Neuronal stem cell (in vitro differentiated cells): ENCODE measurements at regions not wholly inside any gene's neighbourhood (a gene's known extent, or its start where the extent isn't known, plus 50 kb on each side); places are given as distances from the start of the nearest gene placed in this dataset.

Experiments
- DNase-seq: peaks from one replicate; pipeline ENCODE4 v3.0.0-alpha.2; 2013; ENCODE audit warnings: low spot score
- H2AFZ ChIP-seq: one replicate; pipeline ENCODE4 v1.6.1; 2013; ENCODE audit warnings: mild to moderate bottlenecking, low read length, inconsistent platforms
- H2AK5ac ChIP-seq: 2 replicates; pipeline ENCODE4 v1.6.1; 2013; ENCODE audit warnings: low read depth, mild to moderate bottlenecking, inconsistent platforms, low read length, moderate library complexity, mixed read lengths
- H2BK120ac ChIP-seq: 2 replicates; pipeline ENCODE4 v1.6.1; 2013; ENCODE audit warnings: low read depth, mild to moderate bottlenecking, inconsistent platforms, low read length, moderate library complexity, mixed read lengths
- H2BK12ac ChIP-seq: one replicate; pipeline ENCODE4 v1.6.1; 2013; ENCODE audit warnings: low read length, inconsistent platforms
- H2BK15ac ChIP-seq: 2 replicates; pipeline ENCODE4 v1.6.1; 2013; ENCODE audit warnings: mild to moderate bottlenecking, low read length, inconsistent platforms, mixed read lengths
- H2BK5ac ChIP-seq: one replicate; pipeline ENCODE4 v1.6.1; 2013; ENCODE audit warnings: inconsistent platforms, mild to moderate bottlenecking, low read length, moderate library complexity
- H3K14ac ChIP-seq: one replicate; pipeline ENCODE4 v1.6.1; 2013; ENCODE audit warnings: low read length, inconsistent platforms
- H3K18ac ChIP-seq: 2 replicates; pipeline ENCODE4 v1.6.1; 2013; ENCODE audit warnings: low read length, inconsistent platforms
- H3K23ac ChIP-seq: 2 replicates; pipeline ENCODE4 v1.6.1; 2013; ENCODE audit warnings: low read depth, mild to moderate bottlenecking, mixed read lengths, low read length, inconsistent platforms; ENCODE audit not compliant: poor library complexity
- H3K27ac ChIP-seq: replicated peaks from 3 replicates; pipeline ENCODE4 v1.5.1; 2013; ENCODE audit warnings: low read length, inconsistent platforms
- H3K27me3 ChIP-seq, 3 experiments: 2 replicates each; pipeline ENCODE4 v1.6.1; 2013; ENCODE audit warnings: low read length in 3 of 3, mild to moderate bottlenecking in 2 of 3, inconsistent platforms in 1 of 3, low read depth in 1 of 3, mixed read lengths in 1 of 3, moderate library complexity in 1 of 3; ENCODE audit not compliant: control insufficient read depth in 3 of 3, insufficient read depth in 3 of 3
- H3K36me3 ChIP-seq, 2 donors: replicated peaks in 1 of 2; 2 replicates each; pipeline ENCODE4 v1.6.1; 2013; ENCODE audit warnings: low read length in 2 of 2; ENCODE audit not compliant: control insufficient read depth in 2 of 2, insufficient read depth in 2 of 2
- H3K4ac ChIP-seq: 2 replicates; pipeline ENCODE4 v1.6.1; 2013; ENCODE audit warnings: inconsistent platforms, mild to moderate bottlenecking, low read length, moderate library complexity
- H3K4me1 ChIP-seq, 2 donors: 1 replicate in 1 of 2; 2 replicates in 1 of 2; pipeline ENCODE4 v1.6.1; 2013; ENCODE audit warnings: low read length in 2 of 2, low read depth in 1 of 2; ENCODE audit not compliant: control insufficient read depth in 2 of 2, insufficient read depth in 1 of 2
- H3K4me2 ChIP-seq: one replicate; pipeline ENCODE4 v1.6.1; 2013; ENCODE audit warnings: mild to moderate bottlenecking, low read length, inconsistent platforms; ENCODE audit not compliant: insufficient read depth, poor library complexity, severe bottlenecking
- H3K4me3 ChIP-seq, 2 donors: 2 replicates each; pipeline ENCODE4 v1.5.1; 2013; ENCODE audit warnings: low read length in 2 of 2, mild to moderate bottlenecking in 2 of 2, inconsistent platforms in 1 of 2, moderate library complexity in 1 of 2
- H3K79me1 ChIP-seq: one replicate; pipeline ENCODE4 v1.6.1; 2013; ENCODE audit warnings: low read depth, mild to moderate bottlenecking, inconsistent platforms, low read length, moderate library complexity
- H3K9ac ChIP-seq: one replicate; pipeline ENCODE4 v1.6.1; 2013; ENCODE audit warnings: mild to moderate bottlenecking, low read depth, low read length, inconsistent platforms; ENCODE audit not compliant: poor library complexity
- H3K9me3 ChIP-seq, 2 donors: replicated peaks in 1 of 2; 2 replicates each; pipeline versions ENCODE3 to v1.6.1; 2013; ENCODE audit warnings: low read length in 2 of 2, mild to moderate bottlenecking in 2 of 2, inconsistent platforms in 1 of 2, low read depth in 1 of 2, mixed read lengths in 1 of 2, moderate library complexity in 1 of 2; ENCODE audit not compliant: control insufficient read depth in 2 of 2, insufficient read depth in 1 of 2
- H4K8ac ChIP-seq: one replicate; pipeline ENCODE4 v1.6.1; 2013; ENCODE audit warnings: low read depth, mild to moderate bottlenecking, inconsistent platforms, low read length, moderate library complexity
- H4K91ac ChIP-seq: one replicate; pipeline ENCODE4 v1.6.1; 2013; ENCODE audit warnings: low read length, low read depth, mild to moderate bottlenecking, inconsistent platforms; ENCODE audit not compliant: poor library complexity
- WGBS, 2 donors: extraction: QIAGEN DNeasy Blood & Tissue Kit; methylation state at CpG; one replicate each; pipeline ENCODE4 v1.1.7; 2013; ENCODE audit warnings: missing lambda C conversion rate in 2 of 2, mixed read lengths in 1 of 2; ENCODE audit not compliant: insufficient read length in 2 of 2, insufficient replicate concordance in 1 of 2; ENCODE audit errors: extremely low coverage in 2 of 2; 5-methylcytosine and 5-hydroxymethylcytosine counted together

GRCh38 chr2:147649286-147649685 lies 195.5 kb upstream of the ACVR2A start:
- DNase-seq: peak; percentile 36

GRCh38 chr2:147648471-147648870 lies 196.4 kb upstream of the ACVR2A start:
- Histone ChIP-seq H3K14ac (no peak overlapping the region), H3K23ac (no peak overlapping the region), H2BK5ac (no peak overlapping the region), H3K4me3 (no peak overlapping the region), H4K8ac (no peak overlapping the region), H3K27me3 (no peaks in the 10 kb centered on the region), H2BK12ac (no peak overlapping the region), H3K9ac (no peak overlapping the region), H2BK120ac (no peak overlapping the region), H3K4ac (no peak overlapping the region), H2AK5ac (no peak overlapping the region), H2BK15ac (no peak overlapping the region), H4K91ac (no peak overlapping the region), H3K4me1 (peaks cover 17 to 18% of the 10 kb centered on the region in 2 donors), H3K79me1 (no peaks in the 10 kb centered on the region), H3K4me2 (no peak overlapping the region), H3K27ac (no peak overlapping the region), H3K18ac (no peak overlapping the region), H3K9me3 (no peaks in the 10 kb centered on the region), H2AFZ (no peak overlapping the region), H3K36me3 (no peaks in the 10 kb centered on the region)
- no peak for DNase-seq
- WGBS, 2 donors: no CpG with 5 or more reads among the region's 3 CpGs

More at GRCh38 chr2:147649286-147649685, 195.5 kb upstream of the ACVR2A start:
- H2AK5ac ChIP-seq: no peak overlapping the region
- no peak overlapping the region for H2BK15ac ChIP-seq
- H3K4ac ChIP-seq: no peak overlapping the region
- H3K14ac ChIP-seq: no peak overlapping the region
- H3K23ac ChIP-seq: no peak overlapping the region
- no peak overlapping the region for H2BK5ac ChIP-seq
- no peaks in the 10 kb centered on the region for H3K27me3 ChIP-seq
- no peak overlapping the region for H4K8ac ChIP-seq
- H3K4me3 ChIP-seq: no peak overlapping the region
- no CpG with 5 or more reads among the region's 4 CpGs for WGBS, 2 donors
- no peak overlapping the region for H2BK120ac ChIP-seq
- H3K9me3 ChIP-seq: no peaks in the 10 kb centered on the region
- H4K91ac ChIP-seq: no peak overlapping the region
- peaks cover 17 to 18% of the 10 kb centered on the region in 2 donors for H3K4me1 ChIP-seq
- H2BK12ac ChIP-seq: no peak overlapping the region
- no peak overlapping the region for H3K4me2 ChIP-seq
- no peak overlapping the region for H3K18ac ChIP-seq
- no peaks in the 10 kb centered on the region for H3K36me3 ChIP-seq
- H3K9ac ChIP-seq: no peak overlapping the region
- H2AFZ ChIP-seq: peak overlapping the region; percentile 64
- no peaks in the 10 kb centered on the region for H3K79me1 ChIP-seq
- H3K27ac ChIP-seq: peak overlapping the region; percentile 29

- DNase-seq: no peak
These were observed 197.0 kb upstream of the ACVR2A start for GRCh38 chr2:147647816-147648215.

GRCh38 chr2:147646818-147647468 lies 197.9 kb upstream of the ACVR2A start:
- Histone ChIP-seq H4K91ac (no peak overlapping the region), H3K27me3 (no peaks in the 10 kb centered on the region), H3K79me1 (no peaks in the 10 kb centered on the region), H3K4me1 (peaks cover 17 to 18% of the 10 kb centered on the region in 2 donors), H3K9ac (no peak overlapping the region), H3K14ac (no peak overlapping the region), H4K8ac (no peak overlapping the region), H2BK15ac (no peak overlapping the region), H3K27ac (peak overlapping the region; percentile 49), H3K36me3 (no peaks in the 10 kb centered on the region), H2BK5ac (no peak overlapping the region), H3K4ac (no peak overlapping the region), H3K9me3 (no peaks in the 10 kb centered on the region), H3K4me3 (no peak overlapping the region), H2AK5ac (no peak overlapping the region), H3K18ac (no peak overlapping the region), H2BK120ac (no peak overlapping the region), H3K4me2 (peak overlapping the region; percentile 13), H3K23ac (no peak overlapping the region), H2BK12ac (no peak overlapping the region), H2AFZ (peak overlapping the region; percentile 53)
- WGBS, 2 donors: no CpG with 5 or more reads among the region's 7 CpGs
- DNase-seq: no peak

More at GRCh38 chr2:147647816-147648215, 197.0 kb upstream of the ACVR2A start:
- Histone ChIP-seq H3K27ac (no peak overlapping the region), H3K4me1 (peaks cover 17 to 18% of the 10 kb centered on the region in 2 donors), H2AFZ (no peak overlapping the region), H3K4ac (no peak overlapping the region), H2AK5ac (no peak overlapping the region), H2BK5ac (no peak overlapping the region), H4K8ac (no peak overlapping the region), H3K18ac (no peak overlapping the region), H3K23ac (no peak overlapping the region), H3K4me3 (no peak overlapping the region), H3K36me3 (no peaks in the 10 kb centered on the region), H3K9me3 (no peaks in the 10 kb centered on the region), H3K9ac (no peak overlapping the region), H2BK12ac (no peak overlapping the region), H3K14ac (no peak overlapping the region), H3K27me3 (no peaks in the 10 kb centered on the region), H3K4me2 (no peak overlapping the region), H2BK15ac (no peak overlapping the region), H3K79me1 (no peaks in the 10 kb centered on the region), H4K91ac (no peak overlapping the region), H2BK120ac (no peak overlapping the region)
- WGBS, 2 donors: no CpG with 5 or more reads among the region's 3 CpGs
